Mesothelial cell of epicardium (in vitro differentiated cells): ENCODE measurements at regions not wholly inside any gene's neighbourhood (a gene's known extent, or its start where the extent isn't known, plus 50 kb on each side); places are given as distances from the start of the nearest gene placed in this dataset.
"Not testable (repeated sequence)": the region's sequence is repeated elsewhere in the genome, so short reads cannot be mapped to it uniquely, and the experiment has no call there.

Experiments used
- DNase-seq, 2 experiments: peaks; one replicate each; pipeline ENCODE4 v3.0.0; 2021; ENCODE audit warnings: low spot score in 2 of 2; ENCODE audit not compliant: unreplicated experiment in 2 of 2
- H3K27ac Mint-ChIP-seq: 2 replicates; pipeline ENCODE4 v1.8.0; 2021; ENCODE audit warnings: mixed read lengths
- H3K27me3 Mint-ChIP-seq: 2 replicates; pipeline ENCODE4 v1.8.0; 2021; ENCODE audit warnings: low read depth, mixed read lengths
- H3K36me3 Mint-ChIP-seq: 2 replicates; pipeline ENCODE4 v1.8.0; 2021; ENCODE audit warnings: mixed read lengths
- H3K4me1 Mint-ChIP-seq: 2 replicates; pipeline ENCODE4 v1.8.0; 2021; ENCODE audit warnings: mixed read lengths
- H3K4me3 Mint-ChIP-seq: 2 replicates; pipeline ENCODE4 v1.8.0; 2021; ENCODE audit warnings: mild to moderate bottlenecking, moderate library complexity, mixed read lengths
- H3K9me3 Mint-ChIP-seq: 2 replicates; pipeline ENCODE4 v1.8.0; 2021; ENCODE audit warnings: mixed read lengths
- CTCF ChIP-seq: fragments of 200-600 bp; sonication (generic); IDR thresholded peaks from one replicate; pipeline ENCODE4 v1.5.0; 2021; ENCODE audit warnings: antibody characterized with exemption; ENCODE audit not compliant: unreplicated experiment

- no peak overlapping the region for H3K4me3 Mint-ChIP-seq
- no peaks in the 10 kb centered on the region for H3K27me3 Mint-ChIP-seq
- TF ChIP-seq CTCF: no peak
- peaks cover 17% of the 10 kb centered on the region for H3K9me3 Mint-ChIP-seq
- no peak for DNase-seq
- no peak overlapping the region for H3K27ac Mint-ChIP-seq
- H3K4me1 Mint-ChIP-seq: no peaks in the 10 kb centered on the region
- H3K36me3 Mint-ChIP-seq: no peaks in the 10 kb centered on the region
Measured at GRCh38 chrX:129323115-129323514, 200.2 kb downstream of the SMARCA1 start.

- H3K27me3 Mint-ChIP-seq: no peaks in the 10 kb centered on the region
Measured at GRCh38 chrX:129318375-129318774, 204.9 kb downstream of the SMARCA1 start.

GRCh38 chrX:129316461-129316860, 206.8 kb downstream of the SMARCA1 start:
- no peak for DNase-seq
- TF ChIP-seq CTCF: no peak
- Mint-ChIP-seq H3K4me3 (no peak overlapping the region), H3K27me3 (no peaks in the 10 kb centered on the region), H3K36me3 (peaks cover 2% of the 10 kb centered on the region), H3K4me1 (no peaks in the 10 kb centered on the region), H3K9me3 (peaks cover 39% of the 10 kb centered on the region), H3K27ac (no peak overlapping the region)

More at GRCh38 chrX:129318375-129318774, 204.9 kb downstream of the SMARCA1 start:
- no peak for TF ChIP-seq CTCF
- Mint-ChIP-seq H3K36me3 (peaks cover 2% of the 10 kb centered on the region), H3K9me3 (peaks cover 33% of the 10 kb centered on the region), H3K4me3 (no peak overlapping the region), H3K4me1 (no peaks in the 10 kb centered on the region), H3K27ac (no peak overlapping the region)
- no peak for DNase-seq

- no peak for DNase-seq
- Mint-ChIP-seq H3K27me3 (no peaks in the 10 kb centered on the region), H3K4me1 (no peaks in the 10 kb centered on the region), H3K27ac (no peak overlapping the region), H3K36me3 (peaks cover 2% of the 10 kb centered on the region), H3K4me3 (no peak overlapping the region), H3K9me3 (peaks cover 51% of the 10 kb centered on the region)
- no peak for TF ChIP-seq CTCF
Measured at GRCh38 chrX:129310000-129310399, 213.3 kb downstream of the SMARCA1 start.

- Mint-ChIP-seq H3K4me3 (no peak overlapping the region), H3K4me1 (no peaks in the 10 kb centered on the region), H3K27me3 (no peaks in the 10 kb centered on the region), H3K36me3 (peaks cover 5% of the 10 kb centered on the region), H3K27ac (no peak overlapping the region), H3K9me3 (peaks cover 28% of the 10 kb centered on the region)
- DNase-seq: no peak
- TF ChIP-seq CTCF: no peak
Measured at GRCh38 chrX:129262912-129263311, 260.4 kb downstream of the SMARCA1 start.

- H3K4me3 Mint-ChIP-seq, H3K4me1 Mint-ChIP-seq, H3K27me3 Mint-ChIP-seq, H3K36me3 Mint-ChIP-seq, H3K27ac Mint-ChIP-seq, DNase-seq: not testable (repeated sequence)
- H3K9me3 Mint-ChIP-seq: peaks cover 68% of the 10 kb centered on the region
Measured at GRCh38 chrX:129255516-129255915, 267.8 kb downstream of the SMARCA1 start.
